ENCODE measurements at regions not wholly inside any gene's neighbourhood (a gene's known extent, or its start where the extent isn't known, plus 50 kb on each side); places are given as distances from the start of the nearest gene placed in this dataset.

- DNase-seq = no peak
These were observed 170.3 kb downstream of the FOXL1 start for GRCh38 chr16:86748652-86749051.

- DNase-seq = no peak
These were observed 173.0 kb downstream of the FOXL1 start for GRCh38 chr16:86751076-86752030.

DNA sequence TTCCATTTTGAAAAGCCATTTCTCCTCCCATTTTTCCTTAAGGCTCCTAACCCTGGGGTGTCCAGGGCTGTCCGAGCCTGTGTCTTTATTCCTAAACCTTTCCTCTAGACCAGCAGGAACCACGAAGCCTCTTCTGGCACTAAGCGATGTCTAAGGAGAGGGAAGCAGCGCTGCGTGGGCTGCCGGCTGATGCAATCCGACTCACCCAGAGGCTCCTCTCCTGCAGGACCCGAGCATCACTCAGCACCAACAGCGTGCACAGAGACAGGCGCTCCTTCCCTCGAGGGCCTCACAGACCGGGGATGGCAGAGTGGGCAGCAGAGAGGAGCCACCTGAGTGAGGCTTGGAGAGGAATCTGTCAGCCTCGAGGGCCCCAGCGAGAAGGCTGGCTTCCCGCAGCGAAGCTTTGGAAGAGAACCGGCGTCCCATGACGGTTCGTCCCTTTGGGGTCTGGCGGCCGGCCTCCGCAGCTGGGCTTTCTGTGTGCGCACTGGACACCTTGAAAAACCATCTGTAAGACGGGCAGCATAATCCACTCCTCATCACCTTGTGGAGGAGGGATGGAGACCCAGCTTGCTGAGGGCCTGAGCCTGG is 174.3 kb downstream of the FOXL1 start:
- DNase-seq = no peak

GRCh38 chr16:86753399-86753798 is 175.1 kb downstream of the FOXL1 start:
- DNase-seq = no peak

DNA sequence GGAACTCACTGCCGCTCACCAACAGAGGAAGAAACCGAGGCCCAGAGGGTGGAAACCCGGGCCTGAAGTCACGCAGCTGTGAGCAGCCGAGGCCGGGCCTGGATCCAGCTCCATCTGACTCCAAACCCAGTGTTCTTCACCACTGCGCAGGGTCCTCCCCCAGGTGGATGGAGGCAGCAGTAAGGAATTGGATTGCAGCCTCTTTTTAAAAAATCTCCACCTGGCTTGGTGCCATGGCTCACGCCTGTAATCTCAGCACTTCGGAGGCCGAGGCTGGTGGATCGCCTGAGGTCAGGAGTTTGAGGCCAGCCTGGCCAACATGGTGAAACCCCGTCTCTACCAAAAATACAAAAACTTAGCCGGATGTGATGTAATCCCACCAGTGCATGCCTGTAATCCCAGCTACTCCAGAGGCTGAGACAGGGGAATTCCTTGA is 177.2 kb downstream of the FOXL1 start:
- DNase-seq = no peak

DNA sequence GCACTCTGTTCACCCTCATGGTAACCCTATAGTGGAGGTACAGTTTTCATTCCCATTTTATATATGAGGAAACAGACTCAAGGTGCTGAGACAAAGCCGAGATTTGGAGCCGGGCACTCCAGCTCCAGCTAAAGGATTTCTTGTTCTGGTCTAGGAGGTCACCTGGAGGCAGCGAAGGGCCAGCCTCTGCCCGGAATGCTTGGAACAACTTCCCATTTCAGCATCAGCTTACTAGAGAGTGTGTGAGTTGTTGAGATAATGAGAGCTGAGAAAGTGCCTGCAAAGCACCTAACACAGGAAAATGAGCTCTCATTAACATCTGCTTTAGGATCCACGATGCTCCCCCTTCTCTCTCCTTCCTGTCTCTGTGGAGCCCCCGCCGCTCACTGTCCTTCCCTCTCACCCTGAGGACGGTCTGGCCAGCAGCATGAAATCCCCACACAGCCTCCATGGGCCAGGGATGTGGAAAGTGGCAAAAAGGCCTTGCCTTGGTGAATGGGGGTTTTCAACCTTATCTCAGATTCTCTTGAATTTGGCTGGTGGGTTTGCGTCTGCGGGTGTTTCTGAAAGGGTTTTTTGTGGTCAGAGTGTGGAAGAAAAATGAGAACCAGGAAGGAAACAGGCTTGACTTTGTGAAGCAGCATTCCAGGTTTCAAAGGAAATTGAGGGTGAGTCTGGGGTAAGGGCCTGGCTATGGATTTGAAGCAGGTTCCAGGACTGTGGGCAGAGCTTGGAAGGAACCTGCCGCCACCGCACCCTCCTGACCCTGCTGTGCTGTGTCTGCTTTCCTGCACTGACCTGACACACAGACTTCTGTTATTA is 178.7 kb downstream of the FOXL1 start:
- no peak for DNase-seq

DNA sequence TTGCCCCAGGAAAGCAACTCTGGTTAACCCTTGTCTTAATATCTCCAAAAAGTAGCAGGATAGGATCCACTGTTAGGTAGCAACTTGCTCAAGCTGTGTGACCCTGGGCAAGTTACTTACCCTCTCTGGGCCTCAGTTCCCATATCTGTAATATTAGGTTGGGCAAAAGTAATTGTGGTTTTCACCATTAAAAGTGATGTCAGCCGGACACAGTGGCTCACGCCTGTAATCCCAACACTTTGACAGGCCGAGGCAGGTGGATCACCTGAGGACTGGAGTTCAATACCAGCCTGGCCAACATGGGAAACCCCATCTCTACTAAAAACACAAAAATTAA is 179.3 kb downstream of the FOXL1 start:
- DNase-seq = no peak

DNA sequence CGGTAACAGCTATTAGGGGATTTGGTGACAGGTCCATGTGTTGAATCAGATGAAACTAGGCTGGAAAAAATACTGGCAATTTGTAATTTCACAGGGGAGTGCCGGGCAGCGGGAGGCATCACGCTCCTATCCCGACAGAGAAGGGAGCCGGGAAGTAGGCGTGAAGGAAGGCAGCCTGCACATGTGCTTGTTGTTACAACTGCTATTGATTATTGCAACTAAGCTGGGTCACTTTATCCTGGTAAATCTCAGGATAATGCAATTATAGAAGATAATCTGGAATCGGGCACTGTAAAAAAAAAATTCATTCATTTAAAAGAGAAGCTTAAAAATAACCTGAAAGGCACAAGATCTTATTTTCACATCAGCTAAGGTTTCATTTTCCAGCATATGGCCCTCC is 180.6 kb downstream of the FOXL1 start:
- no peak for DNase-seq

DNA sequence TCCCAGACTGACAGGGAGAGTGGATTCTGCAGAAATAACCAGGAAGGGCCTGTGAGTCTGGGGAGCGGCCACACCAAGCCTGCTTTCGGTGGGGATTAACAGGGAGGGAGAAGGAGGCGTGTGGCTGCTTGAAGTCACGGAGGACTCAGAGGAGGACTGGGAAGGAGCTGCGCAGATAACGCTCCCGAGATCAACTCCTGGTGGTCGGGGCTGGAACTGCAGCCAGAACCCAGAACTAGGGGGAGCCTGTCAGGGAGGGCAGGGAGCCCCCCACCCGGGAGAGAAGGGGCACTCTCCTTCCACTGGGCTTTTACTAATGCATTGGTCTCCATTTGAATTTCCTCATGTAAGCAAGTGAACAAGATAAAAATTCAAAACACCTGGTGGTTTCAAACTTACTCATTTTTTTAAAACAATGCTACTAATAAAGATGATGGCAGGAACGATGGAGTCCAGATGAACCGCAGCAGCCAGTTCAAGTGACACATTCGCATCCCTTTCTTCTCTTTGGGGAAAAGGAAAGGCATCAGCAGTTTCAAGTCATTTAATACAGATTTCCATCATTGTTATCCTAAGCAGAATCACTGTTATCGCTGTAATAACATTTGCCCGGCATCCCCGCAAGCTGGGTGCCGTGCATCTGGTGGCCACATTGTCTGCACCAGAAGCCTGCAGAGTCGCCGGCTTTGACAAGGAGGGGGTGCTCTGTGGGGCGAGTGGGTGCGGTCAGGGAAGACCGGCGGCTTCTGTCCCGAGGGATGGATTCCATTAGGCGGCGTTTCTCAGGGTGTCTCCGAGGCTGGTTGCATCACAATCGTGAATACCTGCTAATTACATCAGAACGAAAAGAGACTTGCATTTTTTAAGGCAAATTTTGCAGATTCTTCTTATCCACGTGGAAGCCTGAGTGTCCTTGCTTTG is 183.0 kb downstream of the FOXL1 start:
- DNase-seq = peak; percentile 21

DNA sequence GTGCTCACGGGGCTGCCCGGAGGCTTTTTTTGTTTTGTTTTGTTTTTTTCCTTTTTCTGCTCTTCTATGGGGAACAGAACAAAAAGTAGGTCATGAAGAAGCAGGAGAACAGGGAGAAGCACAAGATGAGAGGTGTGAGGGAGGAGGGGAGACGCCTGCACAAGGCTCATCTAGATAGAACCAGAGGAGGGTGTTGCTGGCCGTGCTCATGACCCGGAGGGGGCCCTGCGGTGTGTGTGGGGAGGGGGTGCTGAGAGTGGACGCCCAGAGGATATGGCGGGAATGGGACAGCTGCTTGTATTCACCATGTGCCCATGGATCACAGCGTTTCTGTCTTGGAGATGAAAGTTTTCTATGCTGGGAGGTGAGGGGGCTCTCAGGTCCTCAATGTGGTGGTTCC is 183.7 kb downstream of the FOXL1 start:
- DNase-seq = no peak

GRCh38 chr16:86763819-86764218 is 185.5 kb downstream of the FOXL1 start:
- no peak for DNase-seq

DNA sequence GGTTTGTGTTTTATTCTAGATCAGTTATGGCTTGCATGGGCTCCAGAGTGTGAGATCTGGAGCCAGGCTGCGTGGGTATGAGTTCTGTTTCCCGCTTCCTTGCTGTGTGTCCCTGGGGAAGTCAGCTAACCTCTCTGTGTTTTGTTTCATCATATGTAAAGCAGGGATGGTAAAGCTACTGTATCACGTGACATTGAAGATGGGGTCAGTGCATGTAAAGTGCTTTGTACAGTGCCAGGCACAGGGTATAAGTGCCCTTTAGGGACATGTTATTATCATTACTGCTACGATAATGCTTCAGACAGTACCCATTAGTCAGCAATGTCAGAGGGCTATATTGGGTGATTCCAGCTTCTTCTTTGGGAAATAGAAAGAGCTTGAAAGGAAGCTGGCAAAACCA is 186.2 kb downstream of the FOXL1 start:
- no peak for DNase-seq

DNA sequence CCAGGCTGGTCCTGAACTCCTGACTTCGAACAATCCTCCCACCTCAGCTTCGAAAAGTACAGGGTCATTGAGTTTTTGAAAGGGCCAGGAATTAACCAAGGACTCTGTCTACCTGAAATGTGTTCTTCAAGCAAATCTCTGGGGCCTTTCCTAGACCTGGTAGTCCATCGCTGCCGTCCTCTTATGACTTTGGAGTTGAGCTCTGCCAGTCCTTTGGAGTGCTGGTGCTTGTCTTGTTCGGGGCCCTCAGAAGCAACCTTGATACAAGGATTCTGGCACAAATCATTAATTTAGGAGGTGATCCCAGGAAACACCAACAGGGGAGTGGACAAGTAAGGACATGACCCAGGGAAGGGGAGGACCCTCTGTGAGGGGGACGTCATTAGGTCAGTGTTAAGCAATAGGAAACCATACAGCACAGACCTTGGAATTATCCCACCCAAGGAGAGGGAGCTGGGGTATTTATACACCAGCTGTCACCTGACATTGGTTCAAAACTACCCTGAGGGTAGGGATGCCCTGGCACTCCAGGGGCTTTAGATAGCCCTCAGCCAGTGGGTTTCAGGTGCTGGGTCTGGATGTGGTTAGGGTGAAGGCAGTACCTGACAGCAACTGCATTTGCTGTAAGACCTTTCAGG is 187.2 kb downstream of the FOXL1 start:
- no peak for DNase-seq

DNA sequence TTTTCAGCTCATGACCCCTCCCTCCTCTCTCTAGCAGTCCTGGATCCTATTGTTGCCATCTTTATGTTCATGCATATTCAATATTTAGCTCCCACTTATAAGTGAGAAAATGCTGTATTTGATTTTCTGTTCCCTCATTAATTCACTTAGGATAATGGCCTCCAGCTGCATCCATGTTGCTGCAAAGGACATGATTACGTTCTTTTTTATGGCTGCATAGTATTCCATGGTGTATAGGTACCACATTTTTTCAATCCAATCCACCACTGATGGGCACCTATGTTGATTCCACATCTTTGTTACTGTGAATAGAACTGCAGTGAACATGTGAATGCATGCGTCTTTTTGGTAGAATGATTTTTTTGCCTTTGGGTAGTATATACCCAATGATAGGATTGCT is 188.4 kb downstream of the FOXL1 start:
- DNase-seq = no peak

DNA sequence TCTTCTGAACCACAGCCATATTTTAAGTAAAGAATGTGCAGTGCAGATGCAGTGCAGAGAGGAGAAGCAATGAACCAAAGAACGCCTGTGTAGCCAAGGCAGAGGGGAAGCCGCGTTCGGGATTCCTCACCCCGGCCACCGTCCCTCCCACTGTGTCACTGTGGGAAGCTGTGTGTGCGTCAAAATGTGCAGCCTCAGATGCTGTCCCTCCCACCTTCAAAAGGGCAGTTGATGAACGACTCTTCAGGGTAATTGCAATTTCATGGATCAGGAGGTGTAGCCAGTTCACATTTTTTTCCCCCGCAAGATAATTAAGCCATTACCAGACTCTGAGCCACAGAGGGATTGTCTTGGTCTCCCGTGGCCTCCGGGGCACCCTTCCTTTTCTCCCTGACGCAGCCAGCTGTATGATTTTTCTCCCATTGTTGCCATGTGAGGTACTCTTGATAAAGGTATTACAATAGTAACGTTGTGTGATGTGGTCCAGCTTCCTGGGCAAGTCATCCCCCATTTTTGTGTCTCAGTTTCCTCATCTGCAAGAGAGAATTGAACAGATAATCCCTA is 190.0 kb downstream of the FOXL1 start:
- DNase-seq = no peak

GRCh38 chr16:86768999-86769398 is 190.7 kb downstream of the FOXL1 start:
- DNase-seq = no peak

- DNase-seq = no peak
These were observed 193.4 kb downstream of the FOXL1 start for GRCh38 chr16:86771506-86772460.

DNA sequence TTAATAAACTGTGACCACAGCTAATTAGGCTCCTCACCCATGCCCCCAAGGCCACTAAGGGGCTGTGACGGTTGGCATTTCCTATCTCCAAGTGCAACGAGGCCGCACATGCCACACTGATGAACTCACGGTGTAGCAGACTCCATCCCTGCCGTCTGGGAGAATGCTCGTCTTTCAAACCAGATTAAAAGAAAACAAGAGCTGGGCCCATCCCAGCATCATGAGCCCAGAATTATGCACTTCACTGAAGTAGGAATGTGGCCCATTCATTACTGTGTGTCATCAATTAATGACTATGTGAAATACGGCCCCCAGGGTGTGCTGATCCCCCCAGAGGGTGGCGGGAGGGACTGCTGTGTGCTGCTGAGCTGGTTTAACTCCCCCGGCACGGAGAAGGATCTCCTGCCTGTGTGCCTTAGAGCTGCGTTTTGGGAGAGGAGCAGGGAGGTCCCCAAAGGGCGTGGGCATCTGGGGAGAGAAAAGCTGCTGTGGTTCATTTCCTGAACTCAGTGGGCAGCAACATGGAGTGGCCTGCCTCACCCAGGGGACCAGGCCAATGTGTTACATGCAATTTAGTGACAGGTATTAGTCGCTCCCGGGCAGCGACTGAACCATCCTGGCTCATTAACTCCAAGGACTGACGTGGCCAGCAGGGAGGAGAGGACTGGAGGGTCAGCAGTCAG is 194.5 kb downstream of the FOXL1 start:
- DNase-seq = no peak

GRCh38 chr16:86773354-86773715 is 195.0 kb downstream of the FOXL1 start:
- DNase-seq = no peak

GRCh38 chr16:86774931-86775330 is 196.6 kb downstream of the FOXL1 start:
- no peak for DNase-seq

All from effector CD4-positive, alpha-beta T cell (primary cell).